GM10266 (cell line): ENCODE measurements at regions not wholly inside any gene's neighbourhood (a gene's known extent, or its start where the extent isn't known, plus 50 kb on each side); places are given as distances from the start of the nearest gene placed in this dataset.

Source experiments
- DNase-seq: peaks from one replicate; pipeline ENCODE4 v3.0.0; 2012; ENCODE audit errors: extremely low spot score
- CTCF ChIP-seq: IDR thresholded peaks from 2 replicates; pipeline ENCODE4 v1.5.1; 2012; ENCODE audit warnings: mild to moderate bottlenecking, low read depth; ENCODE audit not compliant: control insufficient read depth, insufficient read depth; ENCODE audit errors: missing control alignments

DNA sequence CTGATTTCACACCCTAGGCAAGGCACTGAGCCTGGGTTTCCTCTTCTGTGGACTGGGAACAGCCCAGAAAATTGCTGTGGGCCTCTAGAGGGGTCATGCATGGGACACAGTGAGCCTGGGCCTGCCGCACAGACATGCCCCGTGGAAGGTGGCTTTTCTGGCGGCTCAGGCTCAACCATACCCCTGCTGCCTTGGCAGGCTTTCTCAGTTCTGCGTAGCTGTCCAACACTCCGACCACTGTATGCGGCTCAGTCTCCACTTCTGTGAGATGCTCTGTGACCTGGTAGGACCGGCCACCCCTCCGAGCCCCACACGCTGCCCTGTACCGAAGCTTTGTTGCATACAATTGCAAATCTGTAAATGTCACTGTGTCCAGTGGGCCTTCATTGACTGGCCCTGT lies 126.3 kb downstream of the UQCRFS1 start:
- TF ChIP-seq CTCF: no peak
- no peak for DNase-seq

DNA sequence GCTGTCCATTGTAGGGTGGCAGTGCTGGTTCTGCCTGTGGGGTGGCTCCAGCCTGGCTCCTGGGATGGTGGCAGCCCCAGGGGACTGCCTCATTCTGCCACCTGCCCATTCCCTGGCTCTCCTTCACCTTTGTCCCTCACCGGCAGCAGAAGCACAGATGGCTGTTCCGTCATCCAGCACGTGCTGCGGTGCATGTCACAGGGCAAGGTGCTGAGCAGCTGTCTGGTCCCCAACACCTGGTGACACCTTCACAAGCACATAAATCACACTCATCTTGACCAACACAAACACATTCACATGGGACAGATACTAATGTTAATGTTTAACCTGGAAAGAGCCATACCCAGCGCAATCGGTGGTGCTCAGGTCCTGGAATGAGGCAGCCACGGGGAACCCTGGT lies 126.8 kb downstream of the UQCRFS1 start:
- DNase-seq: no peak
- TF ChIP-seq CTCF: no peak

GRCh38 chr19:29085630-29086029 lies 127.3 kb downstream of the UQCRFS1 start:
- no peak for TF ChIP-seq CTCF
- DNase-seq: no peak

DNA sequence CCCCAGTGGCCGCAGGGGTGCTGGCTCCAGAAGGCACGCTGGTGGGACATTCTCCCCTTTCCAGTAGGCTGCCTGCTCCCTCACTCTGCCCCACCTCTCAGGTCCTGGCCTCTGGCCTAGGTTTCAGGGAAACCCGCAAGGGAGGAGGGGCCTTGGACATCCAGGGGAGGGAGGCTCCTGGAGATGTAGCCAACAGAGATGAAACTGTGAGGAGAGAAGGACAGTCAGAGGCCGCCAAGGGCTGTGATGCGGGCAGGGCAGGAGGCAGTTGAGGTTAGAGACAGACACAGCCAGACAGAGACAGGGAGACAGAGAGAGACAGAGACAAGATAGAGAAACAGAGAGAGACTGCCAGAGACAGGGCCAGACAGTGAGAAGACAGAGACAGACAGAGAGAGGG lies 127.7 kb downstream of the UQCRFS1 start:
- DNase-seq: no peak
- TF ChIP-seq CTCF: no peak

DNA sequence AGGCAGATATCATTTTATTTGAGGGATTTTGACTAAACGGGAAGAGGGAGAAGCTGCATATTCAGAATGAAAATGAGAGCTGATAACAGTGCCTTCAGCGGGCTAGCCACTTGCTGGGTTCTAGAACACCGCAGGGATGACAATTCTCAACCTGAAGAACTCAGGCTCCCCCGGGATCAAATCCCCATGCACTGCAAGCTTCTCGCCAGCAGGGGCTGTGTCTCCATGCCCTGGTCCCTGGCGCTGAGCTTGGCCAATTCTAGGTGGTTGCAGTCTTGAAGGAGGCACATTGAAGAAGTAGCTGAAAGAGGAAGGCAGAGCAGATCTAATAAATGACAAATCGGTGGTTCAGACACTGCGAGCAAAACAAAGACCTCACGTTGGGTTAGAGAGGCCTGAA lies 128.7 kb downstream of the UQCRFS1 start:
- no peak for TF ChIP-seq CTCF
- DNase-seq: no peak

- DNase-seq: no peak
- no peak for TF ChIP-seq CTCF
These were observed 129.1 kb downstream of the UQCRFS1 start for GRCh38 chr19:29083863-29084262.

DNA sequence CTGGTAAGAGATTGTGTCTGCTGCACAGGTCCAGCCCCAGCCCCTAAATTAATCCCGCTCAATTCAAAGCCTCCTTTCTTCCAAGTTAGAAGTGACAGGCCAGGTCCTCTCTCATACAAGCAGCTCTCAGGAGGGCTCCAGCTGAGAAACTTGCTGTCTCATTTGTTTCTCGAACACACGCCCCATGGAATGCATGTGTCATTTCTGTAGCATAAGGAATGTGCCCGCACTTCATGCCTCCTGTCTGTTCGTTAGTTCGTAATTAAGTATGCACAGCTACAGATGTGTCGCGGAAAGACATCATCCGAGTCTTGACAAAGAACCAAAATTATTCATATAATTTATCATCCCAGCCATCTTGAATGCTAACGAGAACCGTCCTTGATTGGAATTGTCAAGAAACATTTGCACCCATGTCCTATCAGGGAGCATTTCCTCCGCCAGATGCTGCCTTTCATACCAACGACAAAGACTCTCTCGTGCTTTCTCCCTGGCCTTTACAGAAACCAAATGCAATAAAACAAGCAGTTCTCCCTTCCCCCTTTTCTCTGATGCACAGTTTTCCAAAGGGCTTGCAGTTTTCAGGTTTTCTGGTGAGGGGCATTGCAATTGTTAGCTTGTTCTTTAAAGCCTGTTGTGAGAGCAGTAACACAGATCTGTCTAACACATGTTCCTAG lies 133.5 kb downstream of the UQCRFS1 start:
- TF ChIP-seq CTCF: no peak
- no peak for DNase-seq
